Ishikawa (cell line): ENCODE measurements at regions not wholly inside any gene's neighbourhood (a gene's known extent, or its start where the extent isn't known, plus 50 kb on each side); places are given as distances from the start of the nearest gene placed in this dataset.

ENCODE experiments used
- CREB1 ChIP-seq: IDR thresholded peaks from 2 replicates; pipeline ENCODE4 v1.6.1; 2012; ENCODE audit warnings: low read depth
- TF ChIP-seq, protein P1 (sequence below): IDR thresholded peaks from 2 replicates; pipeline ENCODE4 v1.6.1; 2012

DNA sequence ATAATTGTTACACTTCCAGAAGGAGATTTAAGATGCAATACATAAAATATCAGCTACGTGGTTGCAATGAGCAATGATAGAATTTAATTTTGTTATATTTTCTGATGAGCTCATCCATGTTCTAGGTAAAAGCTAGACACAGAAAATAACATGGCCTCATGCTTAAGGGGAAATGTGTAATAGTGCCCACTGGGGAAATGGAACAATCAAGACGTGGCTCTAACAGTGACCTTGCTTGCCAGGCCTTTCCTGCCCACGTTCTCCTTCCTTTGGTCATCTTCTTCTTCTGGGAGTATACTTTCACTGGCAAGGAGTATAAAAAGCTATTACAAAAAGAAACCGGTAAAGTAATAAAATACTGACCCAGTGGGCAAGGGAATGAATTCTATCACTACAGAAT lies 116.2 kb upstream of the TMEM161B start:
- TF ChIP-seq, protein P1, sequence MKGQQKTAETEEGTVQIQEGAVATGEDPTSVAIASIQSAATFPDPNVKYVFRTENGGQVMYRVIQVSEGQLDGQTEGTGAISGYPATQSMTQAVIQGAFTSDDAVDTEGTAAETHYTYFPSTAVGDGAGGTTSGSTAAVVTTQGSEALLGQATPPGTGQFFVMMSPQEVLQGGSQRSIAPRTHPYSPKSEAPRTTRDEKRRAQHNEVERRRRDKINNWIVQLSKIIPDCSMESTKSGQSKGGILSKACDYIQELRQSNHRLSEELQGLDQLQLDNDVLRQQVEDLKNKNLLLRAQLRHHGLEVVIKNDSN: no peak
- TF ChIP-seq CREB1: no peak
